Stimulated activated CD4-positive, alpha-beta T cell treated with anti-CD3 and anti-CD28 coated beads, Interleukin-1b, Interleukin-23, amount 100 ng/mL, for 48 hours (primary cell): ENCODE measurements at regions not wholly inside any gene's neighbourhood (a gene's known extent, or its start where the extent isn't known, plus 50 kb on each side); places are given as distances from the start of the nearest gene placed in this dataset.
"Not testable (repeated sequence)": the region's sequence is repeated elsewhere in the genome, so short reads cannot be mapped to it uniquely, and the experiment has no call there.

ENCODE experiments used
- DNase-seq: peaks from one replicate; pipeline ENCODE4 v3.0.0-alpha.2; 2020

DNA sequence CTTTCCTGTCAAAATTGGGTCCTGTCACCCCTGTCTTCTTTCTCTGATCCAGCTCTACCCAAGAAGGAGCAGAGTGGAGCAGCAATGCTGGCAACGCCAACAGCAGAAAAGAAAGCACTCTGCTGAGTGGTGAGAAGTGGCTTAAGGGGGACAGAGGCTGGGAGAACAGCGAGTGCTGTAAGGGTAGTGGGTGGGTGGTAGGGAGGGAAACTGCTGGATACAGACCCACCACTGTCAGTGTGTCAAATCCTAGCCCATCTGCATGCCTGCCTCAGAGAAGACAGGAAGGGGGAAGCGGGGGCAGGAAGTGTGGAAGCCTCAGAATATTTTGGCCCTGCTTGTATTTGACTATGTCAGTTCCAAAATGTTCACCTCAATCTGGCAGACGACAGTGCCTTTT lies 170.4 kb upstream of the MAST4 start:
- DNase-seq: no peak

DNA sequence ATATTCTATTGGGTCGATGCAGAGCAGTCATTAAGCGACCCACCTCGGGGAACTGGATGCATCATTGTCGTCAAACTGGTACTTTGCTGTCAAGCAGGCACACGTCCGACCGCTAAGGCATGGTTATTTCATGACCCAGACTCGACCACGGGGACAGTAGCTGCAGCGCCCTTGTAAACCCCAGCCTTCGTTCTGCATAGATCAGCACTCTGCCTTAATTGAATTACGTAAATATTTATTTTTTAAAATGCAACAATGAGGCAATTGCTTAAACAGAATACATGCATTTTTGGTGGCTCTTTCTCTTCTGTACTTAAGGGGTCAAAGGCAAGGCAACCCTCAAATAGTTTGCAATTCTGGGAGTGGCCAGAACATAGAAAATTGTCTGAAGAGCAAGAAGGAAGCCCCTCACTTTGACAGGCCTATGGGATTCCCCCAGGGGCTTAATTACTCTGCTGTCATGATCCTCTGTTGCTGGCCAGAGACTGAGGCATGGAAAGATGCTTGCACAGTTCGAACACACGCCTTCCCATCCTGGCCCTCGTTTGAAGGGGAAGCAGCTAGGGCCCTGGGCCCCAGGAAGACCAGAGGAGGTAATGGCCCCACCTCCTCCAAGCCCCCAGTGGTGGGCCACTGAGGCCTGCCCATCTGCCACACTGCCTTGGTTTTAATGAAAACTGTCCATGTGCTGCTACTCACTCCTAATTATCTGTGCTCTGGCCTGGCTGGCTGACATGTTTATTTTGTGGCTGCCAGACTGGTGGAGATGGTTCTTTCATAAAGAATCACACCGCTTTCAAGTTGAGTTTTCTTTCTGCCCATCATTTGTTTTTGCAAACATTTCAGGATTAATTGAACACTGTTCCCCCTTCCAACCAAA lies 169.7 kb upstream of the MAST4 start:
- no peak for DNase-seq

DNA sequence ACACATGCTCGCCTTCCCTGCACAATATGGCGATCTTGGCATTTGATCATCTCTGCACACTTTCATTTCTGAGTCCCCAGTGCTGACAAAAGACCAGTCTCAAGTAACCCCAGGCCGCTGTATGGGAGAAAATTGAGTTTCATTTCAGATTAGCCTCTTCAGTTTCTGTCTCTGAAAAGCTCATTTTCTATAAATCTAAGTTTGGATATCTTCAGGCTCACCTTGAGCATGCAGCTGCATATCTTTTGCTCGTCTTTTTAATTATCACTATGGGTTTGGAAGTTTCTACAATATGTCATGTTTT lies 169.1 kb upstream of the MAST4 start:
- DNase-seq: no peak

DNA sequence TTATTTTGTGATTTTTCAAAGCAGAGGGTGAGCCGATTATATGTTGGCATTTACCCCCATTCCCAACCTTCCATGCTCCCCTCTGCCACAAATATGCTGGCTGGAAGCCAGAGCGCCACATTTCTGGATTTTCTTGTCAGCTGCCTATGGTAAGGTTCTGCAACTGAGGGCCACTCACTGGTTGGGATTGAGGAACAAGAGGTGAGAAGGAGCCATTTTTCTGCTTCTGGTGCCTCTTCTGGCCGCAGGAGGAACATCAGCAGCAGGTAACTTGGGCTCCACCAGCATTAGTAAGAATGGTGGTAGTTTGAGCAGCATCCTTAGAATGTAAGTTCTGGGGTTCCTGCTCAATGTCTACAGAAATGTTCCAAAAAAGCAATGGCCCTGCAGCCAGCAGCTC lies 159.5 kb upstream of the MAST4 start:
- DNase-seq: no peak

DNA sequence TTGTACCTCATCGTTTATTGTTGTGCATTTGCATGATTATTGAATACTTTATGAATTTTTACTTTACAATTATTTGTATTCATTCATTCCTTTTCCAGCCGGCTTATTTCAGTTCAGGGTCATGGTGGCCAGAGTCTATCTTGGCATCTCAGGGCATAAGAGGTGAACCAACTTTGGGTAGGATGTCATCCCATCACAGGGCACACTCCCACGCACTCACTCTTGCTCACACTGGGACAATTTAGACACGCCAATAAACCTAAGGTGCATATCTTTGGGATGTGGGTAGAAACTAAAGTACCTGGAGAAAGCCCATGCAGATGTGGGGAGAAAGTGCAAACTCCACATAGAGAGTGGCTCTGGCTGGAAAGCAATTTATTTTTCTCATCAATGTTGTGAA lies 158.1 kb upstream of the MAST4 start:
- DNase-seq: no peak

GRCh38 chr5:66438696-66439095 lies 157.5 kb upstream of the MAST4 start:
- DNase-seq: no peak

- peak; percentile 48 for DNase-seq
Observed at GRCh38 chr5:66440202-66440680, 156.0 kb upstream of the MAST4 start.

- DNase-seq: no peak
Observed at GRCh38 chr5:66441351-66441750, 154.8 kb upstream of the MAST4 start.

DNA sequence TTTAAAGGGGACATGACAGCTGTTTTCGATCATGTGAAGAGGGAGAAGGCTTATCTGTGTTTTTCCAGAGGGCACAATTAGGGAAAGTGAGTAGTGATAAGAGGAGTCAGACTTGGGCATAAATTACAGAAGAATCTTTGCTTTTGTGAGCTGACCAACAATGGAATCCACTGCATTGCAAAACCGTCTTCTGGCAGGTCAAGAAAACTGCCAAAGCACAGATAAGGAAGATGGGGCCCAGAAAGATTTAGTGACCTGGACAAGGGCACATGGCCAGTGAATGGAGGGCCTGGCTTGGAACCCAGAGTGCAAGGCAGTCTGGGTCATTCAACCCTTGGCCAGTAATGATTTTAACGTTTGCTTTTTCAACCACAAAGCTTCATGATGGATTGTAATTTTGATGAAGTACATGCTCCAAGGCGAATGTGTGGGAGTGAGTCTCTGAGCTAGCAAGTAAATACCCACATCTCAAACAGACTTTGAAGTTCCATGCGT lies 153.2 kb upstream of the MAST4 start:
- DNase-seq: no peak

GRCh38 chr5:66443462-66444130 lies 152.6 kb upstream of the MAST4 start:
- DNase-seq: no peak

DNA sequence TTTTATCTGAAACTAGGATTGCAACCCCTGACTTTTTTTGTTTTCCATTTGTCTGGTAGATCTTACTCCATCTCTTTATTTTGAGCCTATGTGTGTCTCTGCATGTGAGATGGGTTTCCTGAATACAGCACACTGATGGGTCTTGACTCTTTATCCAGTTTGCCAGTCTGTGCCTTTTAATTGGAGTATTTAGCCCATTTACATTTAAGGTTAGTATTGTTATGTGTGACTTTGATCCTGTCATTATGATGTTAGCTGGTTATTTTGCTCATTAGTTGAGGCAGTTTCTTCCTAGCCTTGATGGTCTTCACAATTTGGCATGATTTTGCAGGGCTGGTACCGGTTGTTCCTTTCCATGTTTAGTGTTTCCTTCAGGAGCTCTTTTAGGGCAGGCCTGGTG lies 148.1 kb upstream of the MAST4 start:
- DNase-seq: not testable (repeated sequence)

DNA sequence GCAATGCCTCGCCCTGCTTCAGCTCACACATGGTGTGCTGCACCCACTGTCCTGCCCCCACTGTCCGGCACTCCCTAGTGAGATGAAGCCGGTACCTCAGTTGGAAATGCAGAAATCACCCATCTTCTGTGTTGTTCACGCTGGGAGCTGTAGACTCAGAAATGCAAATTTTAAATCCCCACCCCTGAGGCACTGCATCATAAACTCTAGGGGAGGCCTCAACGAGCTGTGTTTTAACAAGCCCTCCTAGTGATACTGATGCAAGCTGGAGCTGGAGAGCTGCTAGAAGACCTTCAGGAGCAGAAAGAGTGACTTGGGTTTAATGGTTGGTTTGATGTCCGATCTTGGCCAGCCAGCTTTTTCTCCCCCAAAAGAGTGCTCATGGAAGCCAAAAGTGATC lies 146.0 kb upstream of the MAST4 start:
- DNase-seq: no peak

DNA sequence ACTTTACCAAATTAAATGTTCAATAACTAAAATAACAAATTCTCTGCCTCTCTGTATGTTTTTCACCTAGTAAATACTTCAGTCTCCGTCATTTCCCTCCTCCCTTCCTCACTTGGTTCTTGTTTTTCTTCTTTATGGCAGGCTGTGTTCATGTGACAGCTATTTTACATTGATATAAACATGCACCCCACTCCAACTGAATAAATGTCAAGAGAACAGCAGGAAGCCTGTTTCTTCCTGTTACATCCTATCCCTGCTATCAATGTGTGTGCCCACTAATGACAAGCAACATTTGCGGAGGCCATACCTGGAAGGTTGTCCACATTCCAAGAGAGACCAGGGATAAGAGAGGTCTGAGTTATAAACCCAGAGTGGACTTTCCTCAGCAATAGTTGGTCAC lies 145.2 kb upstream of the MAST4 start:
- no peak for DNase-seq

GRCh38 chr5:66452109-66452508 lies 144.1 kb upstream of the MAST4 start:
- no peak for DNase-seq

GRCh38 chr5:66454186-66455078 lies 141.8 kb upstream of the MAST4 start:
- no peak for DNase-seq

DNA sequence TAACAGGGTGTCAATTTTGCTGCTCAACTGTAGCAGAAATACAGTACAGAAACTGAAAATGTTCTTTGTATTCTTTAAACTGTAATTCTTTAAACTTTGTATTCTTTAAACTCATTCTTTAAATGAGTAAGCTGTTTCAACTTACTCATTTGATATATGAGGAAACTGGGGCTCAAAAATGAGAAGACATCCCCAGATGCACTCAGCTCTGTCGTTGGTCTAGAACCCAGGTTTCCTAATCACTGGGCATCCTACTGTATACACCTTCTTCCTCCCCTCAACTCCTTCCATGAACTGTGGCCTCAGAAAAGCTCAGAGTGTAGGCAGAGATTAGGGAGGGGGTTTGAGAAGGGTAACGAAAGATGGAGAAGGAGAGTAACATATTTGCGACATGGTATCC lies 136.5 kb upstream of the MAST4 start:
- DNase-seq: no peak

- no peak for DNase-seq
Observed at GRCh38 chr5:66467564-66467963, 128.6 kb upstream of the MAST4 start.

DNA sequence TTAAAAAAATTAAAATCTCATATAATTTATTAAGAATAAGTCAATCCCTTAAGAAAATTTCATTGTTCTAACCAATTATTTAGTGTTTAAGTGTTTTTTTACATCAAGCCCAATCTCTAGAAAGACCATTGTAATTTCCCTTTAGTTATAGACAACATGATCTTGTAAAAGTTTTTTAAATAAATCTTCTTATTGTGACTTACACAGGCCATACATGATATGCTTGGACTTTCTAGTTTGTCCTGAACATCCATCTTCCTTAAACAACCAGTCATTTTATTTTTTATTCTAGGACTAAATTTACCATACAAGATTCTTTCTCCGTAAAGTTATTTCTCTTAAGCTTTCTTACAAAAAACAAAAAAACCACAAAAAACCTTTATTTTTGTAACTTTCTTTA lies 126.5 kb upstream of the MAST4 start:
- no peak for DNase-seq

DNA sequence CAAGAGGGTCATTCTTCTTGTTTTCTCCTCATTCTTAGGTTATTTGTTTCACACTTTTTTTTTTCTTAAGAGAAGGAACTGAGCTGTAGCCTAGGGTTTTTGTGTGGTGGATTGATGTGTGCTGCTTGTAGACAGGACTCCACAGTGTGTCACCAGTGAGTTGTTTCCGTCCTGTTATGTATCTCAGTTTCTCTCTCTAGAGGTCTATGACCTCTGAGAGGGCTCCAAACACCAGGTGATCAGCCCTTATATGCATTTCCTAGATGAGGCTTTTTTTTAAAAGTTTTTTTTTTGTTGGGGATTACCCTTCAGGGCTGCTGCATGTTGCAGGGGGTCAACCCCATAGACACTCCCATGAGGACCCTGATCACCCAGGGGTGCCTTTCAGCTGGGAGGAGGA lies 124.2 kb upstream of the MAST4 start:
- no peak for DNase-seq

- DNase-seq: no peak
Observed at GRCh38 chr5:66475731-66476130, 120.5 kb upstream of the MAST4 start.

GRCh38 chr5:66477596-66477995 lies 118.6 kb upstream of the MAST4 start:
- DNase-seq: no peak

GRCh38 chr5:66494437-66494836 lies 101.8 kb upstream of the MAST4 start:
- DNase-seq: no peak

GRCh38 chr5:66498791-66499207 lies 97.4 kb upstream of the MAST4 start:
- no peak for DNase-seq
